ENCODE measurements at regions not wholly inside any gene's neighbourhood (a gene's known extent, or its start where the extent isn't known, plus 50 kb on each side); places are given as distances from the start of the nearest gene placed in this dataset.

DNA sequence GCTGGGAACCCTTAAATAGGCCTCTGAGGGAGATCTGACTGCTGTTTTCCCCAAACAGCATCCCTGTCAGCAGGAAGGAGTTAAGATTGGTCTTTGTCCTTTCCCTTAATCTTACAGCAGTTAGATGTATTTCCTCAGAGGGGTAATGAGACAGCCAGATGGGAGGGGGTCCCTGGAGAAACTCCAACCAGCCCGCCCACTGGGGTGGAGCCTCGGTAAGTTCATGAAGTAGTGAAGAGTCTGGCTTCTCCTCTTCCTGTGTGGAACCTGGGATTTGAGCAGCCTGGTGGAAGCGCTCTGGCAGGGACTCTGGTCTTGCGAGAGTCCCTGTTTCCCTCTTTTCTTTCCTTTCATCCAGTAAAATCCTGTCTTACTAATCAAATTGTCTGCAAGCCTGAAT, 330.0 kb downstream of the TLL1 start:
- TF ChIP-seq, protein P1, sequence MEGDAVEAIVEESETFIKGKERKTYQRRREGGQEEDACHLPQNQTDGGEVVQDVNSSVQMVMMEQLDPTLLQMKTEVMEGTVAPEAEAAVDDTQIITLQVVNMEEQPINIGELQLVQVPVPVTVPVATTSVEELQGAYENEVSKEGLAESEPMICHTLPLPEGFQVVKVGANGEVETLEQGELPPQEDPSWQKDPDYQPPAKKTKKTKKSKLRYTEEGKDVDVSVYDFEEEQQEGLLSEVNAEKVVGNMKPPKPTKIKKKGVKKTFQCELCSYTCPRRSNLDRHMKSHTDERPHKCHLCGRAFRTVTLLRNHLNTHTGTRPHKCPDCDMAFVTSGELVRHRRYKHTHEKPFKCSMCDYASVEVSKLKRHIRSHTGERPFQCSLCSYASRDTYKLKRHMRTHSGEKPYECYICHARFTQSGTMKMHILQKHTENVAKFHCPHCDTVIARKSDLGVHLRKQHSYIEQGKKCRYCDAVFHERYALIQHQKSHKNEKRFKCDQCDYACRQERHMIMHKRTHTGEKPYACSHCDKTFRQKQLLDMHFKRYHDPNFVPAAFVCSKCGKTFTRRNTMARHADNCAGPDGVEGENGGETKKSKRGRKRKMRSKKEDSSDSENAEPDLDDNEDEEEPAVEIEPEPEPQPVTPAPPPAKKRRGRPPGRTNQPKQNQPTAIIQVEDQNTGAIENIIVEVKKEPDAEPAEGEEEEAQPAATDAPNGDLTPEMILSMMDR (IDR thresholded peaks at IDR 0.05; ENCODE audit: insufficient read depth, low read depth, low read length) = no peak
- TF ChIP-seq EZH2 (IDR thresholded peaks at IDR 0.05; ENCODE audit: insufficient read depth, low read length) = no peak

Measured in astrocyte (in vitro differentiated cells and primary cell).